DND-41 (cell line): ENCODE measurements at regions not wholly inside any gene's neighbourhood (a gene's known extent, or its start where the extent isn't known, plus 50 kb on each side); places are given as distances from the start of the nearest gene placed in this dataset.

Experiments
- ATAC-seq: fragments of 200-7000 bp; cut with Tn5 transposase; 3 replicates; pipeline ENCODE4 v1.9.1; 2021; ENCODE audit warnings: low read depth; ENCODE audit not compliant: insufficient read depth
- DNase-seq: peaks from one replicate; pipeline ENCODE4 v3.0.0-alpha.2; 2020
- H2AFZ ChIP-seq: 2 replicates; pipeline ENCODE4 v1.6.0; 2012; ENCODE audit warnings: low read depth, low read length
- H3K27ac ChIP-seq: 2 replicates; pipeline ENCODE4 v1.5.1; 2012; ENCODE audit warnings: low read length, inconsistent platforms
- H3K27me3 ChIP-seq: fragments of 200-600 bp; sonication (generic); 2 replicates; pipeline ENCODE4 v1.6.0; 2012; ENCODE audit warnings: low read length, mild to moderate bottlenecking, inconsistent platforms; ENCODE audit not compliant: insufficient read depth, poor library complexity
- H3K36me3 ChIP-seq: 2 replicates; pipeline ENCODE4 v1.5.1; 2012; ENCODE audit warnings: low read length, inconsistent platforms; ENCODE audit not compliant: insufficient read depth
- H3K4me1 ChIP-seq: 2 replicates; pipeline ENCODE4 v1.5.1; 2012; ENCODE audit warnings: mild to moderate bottlenecking, low read length; ENCODE audit not compliant: insufficient read depth
- H3K4me2 ChIP-seq: 2 replicates; pipeline ENCODE4 v1.6.0; 2012; ENCODE audit warnings: mild to moderate bottlenecking, moderate library complexity, low read length, inconsistent platforms; ENCODE audit not compliant: insufficient read depth
- H3K4me3 ChIP-seq, 2 experiments: fragments of 200-600 bp in 1 of 2; shearing (Covaris generic) in 1 of 2; 2 replicates each; pipeline ENCODE4 v1.5.1; 2012 to 2016; ENCODE audit warnings: inconsistent platforms in 2 of 2, low read length in 2 of 2, mild to moderate bottlenecking in 2 of 2, low read depth in 1 of 2, moderate library complexity in 1 of 2
- H3K79me2 ChIP-seq: 2 replicates; pipeline ENCODE4 v1.6.0; 2012; ENCODE audit warnings: low read length, inconsistent platforms; ENCODE audit not compliant: insufficient read depth
- H3K9ac ChIP-seq: 2 replicates; pipeline ENCODE4 v1.6.0; 2012; ENCODE audit warnings: low read depth, mild to moderate bottlenecking, inconsistent platforms, low read length, moderate library complexity
- H3K9me3 ChIP-seq: 2 replicates; pipeline ENCODE4 v1.5.1; 2012; ENCODE audit warnings: low read length, moderate library complexity, mild to moderate bottlenecking, inconsistent platforms; ENCODE audit not compliant: insufficient read depth, severe bottlenecking
- H4K20me1 ChIP-seq: 2 replicates; pipeline ENCODE4 v1.6.0; 2012; ENCODE audit warnings: low read length; ENCODE audit not compliant: insufficient read depth
- CTCF ChIP-seq: IDR thresholded peaks from 2 replicates; pipeline ENCODE4 v1.5.1; 2012; ENCODE audit warnings: borderline replicate concordance, low read length, moderate library complexity, mild to moderate bottlenecking; ENCODE audit not compliant: poor library complexity, severe bottlenecking; ENCODE audit errors: extremely low read depth
- EZH2 ChIP-seq: IDR thresholded peaks from 3 replicates; pipeline ENCODE4 v1.6.1; 2012; ENCODE audit warnings: borderline replicate concordance, low read depth, mild to moderate bottlenecking, moderate library complexity, low read length, inconsistent platforms; ENCODE audit not compliant: severe bottlenecking

- Histone ChIP-seq H2AFZ (no peak overlapping the region), H3K4me3 (no peak overlapping the region), H3K4me1 (no peaks in the 10 kb centered on the region), H3K27me3 (no peaks in the 10 kb centered on the region), H3K4me2 (no peak overlapping the region), H3K27ac (no peak overlapping the region), H3K9ac (no peak overlapping the region), H3K36me3 (no peaks in the 10 kb centered on the region), H4K20me1 (no peaks in the 10 kb centered on the region), H3K9me3 (no peaks in the 10 kb centered on the region), H3K79me2 (no peaks in the 10 kb centered on the region)
- no peak for ATAC-seq
- DNase-seq: no peak
- TF ChIP-seq EZH2: no peak
- TF ChIP-seq CTCF: no peak
These were observed 589.2 kb downstream of the SLC16A7 start for GRCh38 chr12:60185060-60185459.

- Histone ChIP-seq H3K4me2 (no peak overlapping the region), H4K20me1 (no peaks in the 10 kb centered on the region), H3K4me3 (no peak overlapping the region), H3K4me1 (no peaks in the 10 kb centered on the region), H3K79me2 (no peaks in the 10 kb centered on the region), H3K9me3 (no peaks in the 10 kb centered on the region), H3K27me3 (no peaks in the 10 kb centered on the region), H3K36me3 (no peaks in the 10 kb centered on the region), H3K9ac (no peak overlapping the region), H2AFZ (no peak overlapping the region), H3K27ac (no peak overlapping the region)
- DNase-seq (no peak), ATAC-seq (no peak)
- TF ChIP-seq EZH2 (no peak), CTCF (no peak)
These were observed 595.4 kb downstream of the SLC16A7 start for GRCh38 chr12:60191271-60191670.

GRCh38 chr12:60191676-60192359, 596.0 kb downstream of the SLC16A7 start:
- ATAC-seq: no peak
- no peak for TF ChIP-seq CTCF
- no peak for TF ChIP-seq EZH2
- Histone ChIP-seq H3K9me3 (no peaks in the 10 kb centered on the region), H2AFZ (no peak overlapping the region), H3K27ac (no peak overlapping the region), H3K27me3 (no peaks in the 10 kb centered on the region), H3K4me3 (no peak overlapping the region), H4K20me1 (no peaks in the 10 kb centered on the region), H3K4me1 (no peaks in the 10 kb centered on the region), H3K4me2 (no peak overlapping the region), H3K79me2 (no peaks in the 10 kb centered on the region), H3K9ac (no peak overlapping the region), H3K36me3 (no peaks in the 10 kb centered on the region)
- no peak for DNase-seq
